H9 (cell line): ENCODE measurements at regions not wholly inside any gene's neighbourhood (a gene's known extent, or its start where the extent isn't known, plus 50 kb on each side); places are given as distances from the start of the nearest gene placed in this dataset.

Source experiments
- DNase-seq: peaks from one replicate; pipeline ENCODE4 v3.0.0-alpha.2; 2017
- H2AFZ ChIP-seq: one replicate; pipeline ENCODE4 v1.6.1; 2013; ENCODE audit warnings: mild to moderate bottlenecking, low read length, control low read depth, moderate library complexity
- H2AK5ac ChIP-seq: 2 replicates; pipeline ENCODE4 v1.6.1; 2013; ENCODE audit warnings: low read length, control low read depth, mixed read lengths; ENCODE audit not compliant: insufficient read length
- H2BK120ac ChIP-seq: one replicate; pipeline ENCODE4 v1.6.1; 2013; ENCODE audit warnings: low read depth, mild to moderate bottlenecking, low read length, control low read depth, inconsistent platforms; ENCODE audit not compliant: poor library complexity, severe bottlenecking
- H2BK12ac ChIP-seq: 2 replicates; pipeline ENCODE4 v1.6.1; 2013; ENCODE audit warnings: low read length, control low read depth, mixed read lengths, low read depth; ENCODE audit not compliant: insufficient read length
- H2BK15ac ChIP-seq: 2 replicates; pipeline ENCODE4 v1.6.1; 2013; ENCODE audit warnings: low read depth, low read length, control low read depth
- H2BK20ac ChIP-seq: one replicate; pipeline ENCODE4 v1.6.1; 2013; ENCODE audit warnings: low read depth, mild to moderate bottlenecking, low read length, control low read depth, inconsistent platforms; ENCODE audit not compliant: poor library complexity, severe bottlenecking
- H2BK5ac ChIP-seq: 2 replicates; pipeline ENCODE4 v1.6.1; 2013; ENCODE audit warnings: low read length, control low read depth, mixed read lengths; ENCODE audit not compliant: insufficient read length
- H3K14ac ChIP-seq: 2 replicates; pipeline ENCODE4 v1.6.1; 2013; ENCODE audit warnings: low read length, control low read depth; ENCODE audit not compliant: insufficient read depth
- H3K18ac ChIP-seq: 2 replicates; pipeline ENCODE4 v1.6.1; 2013; ENCODE audit warnings: low read depth, mild to moderate bottlenecking, mixed read lengths, low read length, control low read depth; ENCODE audit not compliant: insufficient read length
- H3K23ac ChIP-seq: 2 replicates; pipeline ENCODE4 v1.6.1; 2013; ENCODE audit warnings: low read length, control low read depth, mixed read lengths, low read depth; ENCODE audit not compliant: insufficient read length
- H3K23me2 ChIP-seq: 2 replicates; pipeline ENCODE4 v1.6.1; 2013; ENCODE audit warnings: low read depth, mild to moderate bottlenecking, mixed read lengths, low read length, control low read depth; ENCODE audit not compliant: insufficient read length, poor library complexity, severe bottlenecking
- H3K27ac ChIP-seq: 2 replicates; pipeline ENCODE4 v1.5.1; 2013; ENCODE audit warnings: low read length, control low read depth, mixed read lengths, low read depth; ENCODE audit not compliant: insufficient read length
- H3K27me3 ChIP-seq: 2 replicates; pipeline ENCODE4 v1.6.1; 2013; ENCODE audit warnings: low read length, control low read depth, inconsistent platforms; ENCODE audit not compliant: insufficient read depth
- H3K4ac ChIP-seq: 2 replicates; pipeline ENCODE4 v1.6.1; 2013; ENCODE audit warnings: low read depth, mild to moderate bottlenecking, control low read depth, inconsistent platforms, low read length, moderate library complexity
- H3K4me1 ChIP-seq: 2 replicates; pipeline ENCODE4 v1.6.1; 2013; ENCODE audit warnings: low read length, control low read depth, inconsistent platforms; ENCODE audit not compliant: insufficient read depth
- H3K4me2 ChIP-seq: 2 replicates; pipeline ENCODE4 v1.6.1; 2013; ENCODE audit warnings: low read length, control low read depth, mixed read lengths; ENCODE audit not compliant: insufficient read length, insufficient read depth
- H3K56ac ChIP-seq: 2 replicates; pipeline ENCODE4 v1.6.1; 2013; ENCODE audit warnings: low read depth, mild to moderate bottlenecking, mixed read lengths, low read length, control low read depth; ENCODE audit not compliant: insufficient read length
- H3K79me1 ChIP-seq: 2 replicates; pipeline ENCODE4 v1.6.1; 2013; ENCODE audit warnings: low read depth, mild to moderate bottlenecking, moderate library complexity, low read length, control low read depth, inconsistent platforms; ENCODE audit not compliant: insufficient read depth, poor library complexity, severe bottlenecking
- H3K79me2 ChIP-seq: 2 replicates; pipeline ENCODE4 v1.6.1; 2013; ENCODE audit warnings: low read length, control low read depth, inconsistent platforms; ENCODE audit not compliant: insufficient read depth
- H3K9ac ChIP-seq: 2 replicates; pipeline ENCODE4 v1.6.1; 2013; ENCODE audit warnings: low read length, control low read depth, mixed read lengths; ENCODE audit not compliant: insufficient read length; ENCODE audit errors: extremely low read depth
- H3K9me3 ChIP-seq: one replicate; pipeline ENCODE4 v1.6.1; 2013; ENCODE audit warnings: low read depth, low read length, inconsistent platforms; ENCODE audit not compliant: control insufficient read depth
- H3T11ph ChIP-seq: one replicate; pipeline ENCODE4 v1.6.1; 2013; ENCODE audit warnings: mild to moderate bottlenecking, low read length, control low read depth, inconsistent platforms
- H4K20me1 ChIP-seq: one replicate; pipeline ENCODE4 v1.6.1; 2013; ENCODE audit not compliant: control insufficient read depth, insufficient read length, insufficient read depth
- H4K5ac ChIP-seq: 2 replicates; pipeline ENCODE4 v1.6.1; 2013; ENCODE audit warnings: low read depth, mild to moderate bottlenecking, mixed read lengths, low read length, control low read depth; ENCODE audit not compliant: insufficient read length
- H4K8ac ChIP-seq: replicated peaks from 2 replicates; pipeline ENCODE4 v1.6.1; 2013; ENCODE audit warnings: low read length, control low read depth, mixed read lengths, low read depth; ENCODE audit not compliant: insufficient read length
- H4K91ac ChIP-seq: 2 replicates; pipeline ENCODE4 v1.6.1; 2013; ENCODE audit warnings: low read depth, mild to moderate bottlenecking, moderate library complexity, mixed read lengths, low read length, control low read depth; ENCODE audit not compliant: insufficient read length
- H3K27ac Mint-ChIP-seq, 3 experiments: 2 replicates in 2 of 3; 3 replicates in 1 of 3; pipeline ENCODE4 v1.8.0; 2020 to 2021; ENCODE audit warnings: mixed read lengths in 3 of 3, mild to moderate bottlenecking in 1 of 3, moderate library complexity in 1 of 3
- H3K27me3 Mint-ChIP-seq: 2 replicates; pipeline ENCODE4 v1.8.0; 2021; ENCODE audit warnings: low read depth, mild to moderate bottlenecking, moderate library complexity, mixed read lengths
- H3K36me3 Mint-ChIP-seq, 3 experiments: 2 replicates in 2 of 3; 3 replicates in 1 of 3; pipeline ENCODE4 v1.8.0; 2020 to 2021; ENCODE audit warnings: low read depth in 3 of 3, mixed read lengths in 3 of 3; ENCODE audit not compliant: insufficient read depth in 1 of 3
- H3K4me1 Mint-ChIP-seq, 2 experiments: 2 replicates each; pipeline ENCODE4 v1.8.0; 2020; ENCODE audit warnings: mixed read lengths in 2 of 2
- H3K4me3 Mint-ChIP-seq, 2 experiments: 2 replicates in 1 of 2; 3 replicates in 1 of 2; pipeline ENCODE4 v1.8.0; 2020 to 2021; ENCODE audit warnings: mild to moderate bottlenecking in 2 of 2, mixed read lengths in 2 of 2, moderate library complexity in 1 of 2
- H3K9me3 Mint-ChIP-seq, 2 experiments: 2 replicates in 1 of 2; 3 replicates in 1 of 2; pipeline ENCODE4 v1.8.0; 2020; ENCODE audit warnings: mild to moderate bottlenecking in 2 of 2, mixed read lengths in 2 of 2, moderate library complexity in 1 of 2
- WGBS: extraction: QIAGEN DNeasy Blood & Tissue Kit; methylation state at CpG from one replicate; pipeline ENCODE4 v1.1.7; 2013; ENCODE audit warnings: missing lambda C conversion rate, low lambda C conversion rate, mixed read lengths; ENCODE audit not compliant: insufficient read length; ENCODE audit errors: extremely low coverage; 5-methylcytosine and 5-hydroxymethylcytosine counted together
- TF ChIP-seq, protein P1 (sequence below): fragments of 200-600 bp; sonication (generic); conservative IDR thresholded peaks from 3 replicates; pipeline ENCODE4 v1.8.0; 2021; ENCODE audit warnings: antibody characterized with exemption, mild to moderate bottlenecking

DNA sequence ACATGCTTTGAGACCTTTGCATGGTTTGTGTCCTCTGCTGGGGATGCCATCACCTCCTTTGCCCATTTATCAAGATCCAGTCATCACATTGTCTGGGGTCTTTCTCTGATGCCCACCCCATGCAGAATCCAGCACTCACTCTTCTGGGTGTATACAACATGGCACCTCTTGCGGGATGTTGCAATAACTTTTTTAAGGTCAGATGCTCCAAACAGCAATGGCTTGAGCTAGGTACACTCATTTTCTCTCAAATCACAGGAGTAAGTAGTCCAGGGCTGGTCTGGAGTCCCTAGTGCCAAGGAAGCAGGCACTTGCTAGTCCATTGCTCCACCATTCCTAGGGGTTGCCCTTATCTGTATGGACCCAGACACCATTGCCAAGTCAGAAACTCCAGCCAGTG is 196.6 kb upstream of the KCNG1 start:
- Histone ChIP-seq H2BK20ac (no peak overlapping the region), H4K5ac (no peak overlapping the region), H2BK120ac (no peak overlapping the region), H2AK5ac (no peak overlapping the region), H3K27me3 (no peaks in the 10 kb centered on the region; the same call in 1 of the 2 replicates), H3K56ac (no peak overlapping the region), H3K14ac (no peak overlapping the region), H3K9me3 (no peaks in the 10 kb centered on the region), H3K18ac (no peak overlapping the region), H4K91ac (no peak overlapping the region), H2BK5ac (no peak overlapping the region), H2BK12ac (no peak overlapping the region), H3K4me2 (no peak overlapping the region), H3T11ph (no peak overlapping the region), H4K8ac (no peak overlapping the region), H2AFZ (no peak overlapping the region), H3K79me2 (no peaks in the 10 kb centered on the region), H3K23me2 (no peaks in the 10 kb centered on the region), H3K27ac (no peak overlapping the region), H2BK15ac (no peak overlapping the region), H3K79me1 (no peaks in the 10 kb centered on the region), H3K4ac (no peak overlapping the region), H3K23ac (no peak overlapping the region), H4K20me1 (no peaks in the 10 kb centered on the region), H3K4me1 (0 out of 2 replicates have a peak, but pooled peaks cover 2% of the 10 kb centered on the region), H3K9ac (no peak overlapping the region)
- TF ChIP-seq, protein P1, sequence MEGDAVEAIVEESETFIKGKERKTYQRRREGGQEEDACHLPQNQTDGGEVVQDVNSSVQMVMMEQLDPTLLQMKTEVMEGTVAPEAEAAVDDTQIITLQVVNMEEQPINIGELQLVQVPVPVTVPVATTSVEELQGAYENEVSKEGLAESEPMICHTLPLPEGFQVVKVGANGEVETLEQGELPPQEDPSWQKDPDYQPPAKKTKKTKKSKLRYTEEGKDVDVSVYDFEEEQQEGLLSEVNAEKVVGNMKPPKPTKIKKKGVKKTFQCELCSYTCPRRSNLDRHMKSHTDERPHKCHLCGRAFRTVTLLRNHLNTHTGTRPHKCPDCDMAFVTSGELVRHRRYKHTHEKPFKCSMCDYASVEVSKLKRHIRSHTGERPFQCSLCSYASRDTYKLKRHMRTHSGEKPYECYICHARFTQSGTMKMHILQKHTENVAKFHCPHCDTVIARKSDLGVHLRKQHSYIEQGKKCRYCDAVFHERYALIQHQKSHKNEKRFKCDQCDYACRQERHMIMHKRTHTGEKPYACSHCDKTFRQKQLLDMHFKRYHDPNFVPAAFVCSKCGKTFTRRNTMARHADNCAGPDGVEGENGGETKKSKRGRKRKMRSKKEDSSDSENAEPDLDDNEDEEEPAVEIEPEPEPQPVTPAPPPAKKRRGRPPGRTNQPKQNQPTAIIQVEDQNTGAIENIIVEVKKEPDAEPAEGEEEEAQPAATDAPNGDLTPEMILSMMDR: no peak
- no peak for DNase-seq
- H3K4me3 Mint-ChIP-seq: no peak overlapping the region
- peaks cover 37% of the 10 kb centered on the region in 2 experiments for H3K4me1 Mint-ChIP-seq
- WGBS: no CpG with 5 or more reads among the region's 1 CpG
- peaks cover 25 to 27% of the 10 kb centered on the region in 2 experiments for H3K9me3 Mint-ChIP-seq
- peaks cover 10 to 17% (median 10%) of the 10 kb centered on the region in 3 experiments for H3K36me3 Mint-ChIP-seq
- peaks cover 38% of the 10 kb centered on the region for H3K27me3 Mint-ChIP-seq
- H3K27ac Mint-ChIP-seq: no peak overlapping the region
